ENCODE measurements at regions not wholly inside any gene's neighbourhood (a gene's known extent, or its start where the extent isn't known, plus 50 kb on each side); places are given as distances from the start of the nearest gene placed in this dataset.

DNA sequence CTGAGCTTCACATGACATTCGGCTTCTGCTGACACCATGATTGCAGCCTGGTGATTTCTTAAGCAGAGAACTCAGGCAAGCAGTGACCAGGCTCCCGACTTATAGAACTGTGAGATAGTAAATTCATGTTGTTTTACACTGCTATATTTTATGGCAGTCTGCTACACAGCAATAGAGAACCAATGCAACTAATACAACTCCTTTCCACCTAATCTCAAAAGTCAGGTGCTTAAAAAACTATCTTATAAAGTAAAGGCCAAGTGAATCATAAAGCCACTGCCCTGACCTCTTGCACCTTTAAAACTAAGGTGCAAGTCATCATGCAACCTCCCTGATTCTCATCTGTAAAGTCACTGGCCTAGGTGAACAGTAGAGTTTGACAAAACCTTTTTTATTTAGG lies 95.3 kb upstream of the GLS start:
- TF ChIP-seq CTCF (IDR thresholded peaks at IDR 0.05; ENCODE audit: extremely low read depth, low read depth, low read length): no peak
- no peak for DNase-seq (ENCODE audit: insufficient read length, low spot score, missing footprints)
- H4K20me1 ChIP-seq (ENCODE audit: insufficient read depth, low read length): no peaks in the 10 kb centered on the region

GRCh38 chr2:190786404-190787166 lies 94.0 kb upstream of the GLS start:
- Histone ChIP-seq H3K36me3 (ENCODE audit: insufficient read depth, low read length) (no peaks in the 10 kb centered on the region), H3K79me2 (ENCODE audit: insufficient read depth, low read length) (no peaks in the 10 kb centered on the region), H3K27me3 (ENCODE audit: insufficient read depth, low read length) (no peaks in the 10 kb centered on the region), H2AFZ (ENCODE audit: low read length) (no peak overlapping the region), H3K4me1 (ENCODE audit: insufficient read depth, low read length) (peaks cover 9% of the 10 kb centered on the region), H3K4me2 (ENCODE audit: insufficient read depth, low read length) (no peak overlapping the region), H3K27ac (ENCODE audit: low read depth, low read length) (no peak overlapping the region), H3K9me3 (ENCODE audit: low read depth, low read length) (no peaks in the 10 kb centered on the region), H4K20me1 (ENCODE audit: insufficient read depth, low read length) (no peaks in the 10 kb centered on the region), H3K4me3 (ENCODE audit: insufficient read depth, low read length) (no peak overlapping the region)
- TF ChIP-seq CTCF (IDR thresholded peaks at IDR 0.05; ENCODE audit: extremely low read depth, low read depth, low read length): no peak
- DNase-seq (ENCODE audit: insufficient read length, low spot score, missing footprints): no peak

More for the DNA sequence above, 95.3 kb upstream of the GLS start:
- H3K9me3 ChIP-seq (ENCODE audit: low read depth, low read length): no peaks in the 10 kb centered on the region
- peaks cover 3% of the 10 kb centered on the region for H3K4me1 ChIP-seq (ENCODE audit: insufficient read depth, low read length)
- H3K27ac ChIP-seq (ENCODE audit: low read depth, low read length): no peak overlapping the region
- H3K4me2 ChIP-seq (ENCODE audit: insufficient read depth, low read length): no peak overlapping the region
- peaks cover 5% of the 10 kb centered on the region for H3K27me3 ChIP-seq (ENCODE audit: insufficient read depth, low read length)
- no peak overlapping the region for H3K4me3 ChIP-seq (ENCODE audit: insufficient read depth, low read length)
- H3K36me3 ChIP-seq (ENCODE audit: insufficient read depth, low read length): no peaks in the 10 kb centered on the region
- no peak overlapping the region for H2AFZ ChIP-seq (ENCODE audit: low read length)
- H3K79me2 ChIP-seq (ENCODE audit: insufficient read depth, low read length): no peaks in the 10 kb centered on the region

DNA sequence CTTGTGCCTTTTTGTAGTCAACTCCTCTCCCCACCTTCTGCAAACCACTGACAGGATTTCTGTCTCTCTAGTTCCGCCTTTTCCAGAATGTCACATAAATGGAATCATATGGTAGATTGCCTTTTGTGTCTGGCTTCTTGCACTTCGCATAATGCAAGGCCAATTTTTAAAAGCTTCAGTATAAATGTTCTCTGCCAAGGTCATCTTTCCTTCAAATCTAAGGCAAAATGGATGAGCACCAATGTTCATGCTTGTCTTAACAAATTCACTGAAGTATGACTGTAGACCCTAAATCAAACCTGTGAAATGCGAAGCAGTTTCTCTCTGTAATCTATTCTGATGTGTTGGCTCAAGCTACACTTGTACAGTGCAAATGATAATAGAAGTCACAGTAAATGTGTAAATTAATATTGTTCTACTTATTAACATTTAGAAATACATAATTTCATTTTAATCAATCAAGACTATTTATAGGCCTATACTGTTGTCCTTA lies 92.8 kb upstream of the GLS start:
- Histone ChIP-seq H4K20me1 (ENCODE audit: insufficient read depth, low read length) (no peaks in the 10 kb centered on the region), H3K9me3 (ENCODE audit: low read depth, low read length) (no peaks in the 10 kb centered on the region), H3K27me3 (ENCODE audit: insufficient read depth, low read length) (no peaks in the 10 kb centered on the region), H3K79me2 (ENCODE audit: insufficient read depth, low read length) (no peaks in the 10 kb centered on the region), H2AFZ (ENCODE audit: low read length) (no peak overlapping the region), H3K36me3 (ENCODE audit: insufficient read depth, low read length) (no peaks in the 10 kb centered on the region), H3K4me2 (ENCODE audit: insufficient read depth, low read length) (no peak overlapping the region), H3K4me1 (ENCODE audit: insufficient read depth, low read length) (peaks cover 20% of the 10 kb centered on the region), H3K4me3 (ENCODE audit: insufficient read depth, low read length) (no peak overlapping the region), H3K27ac (ENCODE audit: low read depth, low read length) (no peak overlapping the region)
- DNase-seq (ENCODE audit: insufficient read length, low spot score, missing footprints): no peak
- TF ChIP-seq CTCF (IDR thresholded peaks at IDR 0.05; ENCODE audit: extremely low read depth, low read depth, low read length): no peak

GRCh38 chr2:190789074-190790004 lies 91.3 kb upstream of the GLS start:
- no peak overlapping the region for H2AFZ ChIP-seq (ENCODE audit: low read length)
- no peaks in the 10 kb centered on the region for H3K27me3 ChIP-seq (ENCODE audit: insufficient read depth, low read length)
- H4K20me1 ChIP-seq (ENCODE audit: insufficient read depth, low read length): no peaks in the 10 kb centered on the region
- peaks cover 20% of the 10 kb centered on the region for H3K4me1 ChIP-seq (ENCODE audit: insufficient read depth, low read length)
- no peak overlapping the region for H3K27ac ChIP-seq (ENCODE audit: low read depth, low read length)
- no peaks in the 10 kb centered on the region for H3K36me3 ChIP-seq (ENCODE audit: insufficient read depth, low read length)
- no peaks in the 10 kb centered on the region for H3K79me2 ChIP-seq (ENCODE audit: insufficient read depth, low read length)
- H3K4me2 ChIP-seq (ENCODE audit: insufficient read depth, low read length): no peak overlapping the region
- H3K4me3 ChIP-seq (ENCODE audit: insufficient read depth, low read length): no peak overlapping the region
- no peak for DNase-seq (ENCODE audit: insufficient read length, low spot score, missing footprints)
- TF ChIP-seq CTCF (IDR thresholded peaks at IDR 0.05; ENCODE audit: extremely low read depth, low read depth, low read length): no peak
- no peaks in the 10 kb centered on the region for H3K9me3 ChIP-seq (ENCODE audit: low read depth, low read length)
